HepG2 (cell line): ENCODE measurements at regions not wholly inside any gene's neighbourhood (a gene's known extent, or its start where the extent isn't known, plus 50 kb on each side); places are given as distances from the start of the nearest gene placed in this dataset.

ENCODE experiments used
- ATAC-seq: fragments of 200-7000 bp; cut with Tn5 transposase; 3 replicates; pipeline ENCODE4 v1.9.1; 2020; ENCODE audit warnings: mild to moderate bottlenecking, moderate library complexity
- BruUV-seq: library from RNA; stranded (reverse); fragments of 400-500 nt; replicated peaks from 2 replicates; lab custom pipeline; 2021; lab: Mats Ljungman, UMichigan
- CTCF ChIA-PET: fragments of 300-600 bp; formaldehyde crosslinking; extraction: SDS; loops from one replicate; lab custom pipeline; 2021; ENCODE audit warnings: low total read pairs, inconsistent platforms, low intra/inter-chr PET ratio; lab: Yijun Ruan, JAX
- POLR2A ChIA-PET: fragments of 350-600 bp; sonication (Branson Sonifier 250); formaldehyde crosslinking; loops from one replicate; lab custom pipeline; 2020; ENCODE audit warnings: antibody characterized with exemption, inconsistent platforms; lab: Yijun Ruan, JAX
- DNase-seq: peaks from one replicate; pipeline ENCODE4 v3.0.0-alpha.2; 2015; ENCODE audit warnings: low spot score
- FAIRE-seq: peaks from 3 replicates; lab custom pipeline; 2011; peaks lifted over from hg19 to GRCh38; lab: Jason Lieb, UNC
- H2AFZ ChIP-seq: one replicate; pipeline ENCODE4 v1.6.1; 2011; ENCODE audit warnings: low read length, inconsistent platforms
- H3K27ac ChIP-seq: fragments of 300-600 bp; 3 replicates; pipeline ENCODE4 v1.8.0; 2011; ENCODE audit warnings: mixed run types, mild to moderate bottlenecking, mixed read lengths, low read length, inconsistent platforms; ENCODE audit not compliant: insufficient read depth; ENCODE audit errors: extremely low read length
- H3K27me3 ChIP-seq, 2 experiments: fragments of 200-600 bp in 1 of 2; 2 replicates in 1 of 2; 3 replicates in 1 of 2; pipeline versions ENCODE4 v1.6.0 to v1.8.0; 2011; ENCODE audit warnings: low read length in 2 of 2, mild to moderate bottlenecking in 2 of 2, moderate library complexity in 2 of 2, inconsistent platforms in 1 of 2; ENCODE audit not compliant: insufficient read depth in 2 of 2, control insufficient read depth in 1 of 2
- H3K36me3 ChIP-seq, 2 experiments: fragments of 200-600 bp in 1 of 2; replicated peaks in 1 of 2; 2 replicates in 1 of 2; 3 replicates in 1 of 2; pipeline versions ENCODE4 v1.5.1 to v1.8.0; 2011; ENCODE audit warnings: low read length in 2 of 2, inconsistent platforms in 1 of 2; ENCODE audit not compliant: insufficient read depth in 2 of 2, control insufficient read depth in 1 of 2
- H3K4me1 ChIP-seq: 2 replicates; pipeline ENCODE4 v1.5.1; 2012; ENCODE audit warnings: low read length, inconsistent platforms; ENCODE audit not compliant: insufficient read depth
- H3K4me2 ChIP-seq: 2 replicates; pipeline ENCODE4 v1.6.0; 2011; ENCODE audit warnings: low read depth, low read length, inconsistent platforms
- H3K4me3 ChIP-seq, 3 experiments: fragments of 200-600 bp in 1 of 3; sonication (generic), shearing (Covaris generic) in 1 of 3; replicated peaks in 1 of 3; 2 replicates each; pipeline ENCODE4 v1.5.1; 2011 to 2016; ENCODE audit warnings: low read length in 3 of 3, inconsistent platforms in 2 of 3, low read depth in 2 of 3, mild to moderate bottlenecking in 2 of 3, control low read depth in 1 of 3, mixed read lengths in 1 of 3; ENCODE audit not compliant: insufficient read depth in 1 of 3
- H3K79me2 ChIP-seq: one replicate; pipeline ENCODE4 v1.6.1; 2011; ENCODE audit warnings: low read length, inconsistent platforms; ENCODE audit not compliant: insufficient read depth
- H3K9ac ChIP-seq: 2 replicates; pipeline ENCODE4 v1.6.0; 2011; ENCODE audit warnings: mild to moderate bottlenecking, low read depth, low read length, inconsistent platforms; ENCODE audit not compliant: insufficient read depth
- H3K9me3 ChIP-seq: 2 replicates; pipeline ENCODE4 v1.5.1; 2012; ENCODE audit warnings: mild to moderate bottlenecking, low read length
- H4K20me1 ChIP-seq: 2 replicates; pipeline ENCODE4 v1.6.0; 2011; ENCODE audit warnings: inconsistent platforms, mild to moderate bottlenecking, low read length, moderate library complexity; ENCODE audit not compliant: insufficient read depth
- MTF1 ChIP-seq: sonication (generic); formaldehyde crosslinking; IDR thresholded peaks from 2 replicates; pipeline ENCODE4 v1.5.0; 2020; ENCODE audit warnings: missing genetic modification reagents
- SKIL ChIP-seq: sonication (generic); formaldehyde crosslinking; IDR thresholded peaks from 2 replicates; pipeline ENCODE4 v1.8.0; 2022; ENCODE audit warnings: missing genetic modification reagents, mild to moderate bottlenecking, moderate library complexity, borderline replicate concordance
- ZNF18 ChIP-seq: sonication (generic); formaldehyde crosslinking; IDR thresholded peaks from 2 replicates; pipeline ENCODE4 v1.8.0; 2022; ENCODE audit warnings: mild to moderate bottlenecking, missing genetic modification reagents; ENCODE audit not compliant: insufficient replicate concordance
- ZNF432 ChIP-seq: sonication (generic); formaldehyde crosslinking; IDR thresholded peaks from 2 replicates; pipeline ENCODE4 v1.5.0; 2020; ENCODE audit warnings: missing genetic modification reagents, mild to moderate bottlenecking, borderline replicate concordance
- ZNF670 ChIP-seq: sonication (generic); formaldehyde crosslinking; IDR thresholded peaks from 2 replicates; pipeline ENCODE4 v1.8.0; 2022; ENCODE audit warnings: mild to moderate bottlenecking, missing genetic modification reagents, borderline replicate concordance
- WGBS: methylation state at CpG from one replicate; pipeline ENCODE4 v1.1.6; 2017; ENCODE audit warnings: low lambda C conversion rate; 5-methylcytosine and 5-hydroxymethylcytosine counted together
- in situ Hi-C: cut with HindIII; loops from 2 replicates; pipeline ENCODE4 v1.10.0; 2017; ENCODE audit warnings: low pct_unique_long_range_greater_than_20kb; ENCODE audit not compliant: extremely low pct_ligation_motif_present
- intact Hi-C: fragments of 100-400 bp; cut with micrococcal nuclease; formaldehyde crosslinking; loops from one replicate; pipeline ENCODE4 v1.10.0; 2022; ENCODE audit not compliant: unreplicated experiment

GRCh38 chr1:38173848-38174247 is 127.3 kb upstream of the POU3F1 start:
- in situ Hi-C loops (no loop called here), intact Hi-C loops (no loop called here)
- Histone ChIP-seq H3K9me3 (no peaks in the 10 kb centered on the region), H3K79me2 (no peaks in the 10 kb centered on the region), H3K9ac (no peak overlapping the region), H3K4me3 (no peak overlapping the region), H2AFZ (no peak overlapping the region), H3K4me2 (no peak overlapping the region), H4K20me1 (no peaks in the 10 kb centered on the region), H3K36me3 (no peaks in the 10 kb centered on the region), H3K27ac (no peak overlapping the region), H3K27me3 (peaks cover 0 to 4% of the 10 kb centered on the region in 2 experiments; a peak in 1 of 5 replicates)
- CTCF ChIA-PET = no interaction called here
- POLR2A ChIA-PET = no interaction called here
- BruUV-seq = no TSS peak
- DNase-seq = no peak
- FAIRE-seq = no peak
- WGBS = 18% methylated on average over 5 of the region's 5 CpGs
- no peak for ATAC-seq
- no peak for TF ChIP-seq ZNF432
- no peak for TF ChIP-seq SKIL (CRISPR knock-in tag)
- TF ChIP-seq ZNF670 (CRISPR knock-in tag) = no peak
- TF ChIP-seq MTF1 = no peak
- TF ChIP-seq ZNF18 (CRISPR knock-in tag) = no peak
- TF ChIP-seq, all 625 proteins: peak for 0
- H3K4me1 ChIP-seq = no peaks in the 10 kb centered on the region
